ENCODE measurements at regions not wholly inside any gene's neighbourhood (a gene's known extent, or its start where the extent isn't known, plus 50 kb on each side); places are given as distances from the start of the nearest gene placed in this dataset.
"Not testable (repeated sequence)": the region's sequence is repeated elsewhere in the genome, so short reads cannot be mapped to it uniquely, and the experiment has no call there.

- no peak for DNase-seq (ENCODE audit: low spot score)
Measured at GRCh38 chr12:89289720-89290119, 62.6 kb downstream of the DUSP6 start.

GRCh38 chr12:89288959-89289358 is 63.3 kb downstream of the DUSP6 start:
- DNase-seq (ENCODE audit: low spot score), result no peak

DNA sequence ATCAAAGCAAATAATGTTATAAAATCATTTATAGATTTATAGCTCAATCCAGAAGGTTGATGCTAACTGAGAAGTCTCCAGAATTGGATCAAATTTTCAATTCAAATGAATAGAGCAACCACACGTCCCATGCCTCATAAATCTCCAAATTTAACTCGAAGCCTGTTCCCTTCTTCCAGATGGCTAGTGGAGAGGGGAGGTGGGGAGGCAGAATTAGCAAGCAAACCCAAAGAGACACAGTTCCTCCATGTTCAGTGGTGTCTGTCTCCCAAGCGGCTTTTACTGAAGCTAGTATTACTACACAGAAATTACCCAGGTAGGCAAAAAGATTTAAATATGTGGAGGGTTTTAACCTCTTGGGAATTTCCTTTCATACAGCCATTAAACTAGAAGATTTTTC is 65.8 kb downstream of the DUSP6 start:
- no peak for DNase-seq (ENCODE audit: low spot score)

- DNase-seq (ENCODE audit: low spot score), result no peak
Measured at GRCh38 chr12:89281539-89281867, 70.8 kb downstream of the DUSP6 start.

DNA sequence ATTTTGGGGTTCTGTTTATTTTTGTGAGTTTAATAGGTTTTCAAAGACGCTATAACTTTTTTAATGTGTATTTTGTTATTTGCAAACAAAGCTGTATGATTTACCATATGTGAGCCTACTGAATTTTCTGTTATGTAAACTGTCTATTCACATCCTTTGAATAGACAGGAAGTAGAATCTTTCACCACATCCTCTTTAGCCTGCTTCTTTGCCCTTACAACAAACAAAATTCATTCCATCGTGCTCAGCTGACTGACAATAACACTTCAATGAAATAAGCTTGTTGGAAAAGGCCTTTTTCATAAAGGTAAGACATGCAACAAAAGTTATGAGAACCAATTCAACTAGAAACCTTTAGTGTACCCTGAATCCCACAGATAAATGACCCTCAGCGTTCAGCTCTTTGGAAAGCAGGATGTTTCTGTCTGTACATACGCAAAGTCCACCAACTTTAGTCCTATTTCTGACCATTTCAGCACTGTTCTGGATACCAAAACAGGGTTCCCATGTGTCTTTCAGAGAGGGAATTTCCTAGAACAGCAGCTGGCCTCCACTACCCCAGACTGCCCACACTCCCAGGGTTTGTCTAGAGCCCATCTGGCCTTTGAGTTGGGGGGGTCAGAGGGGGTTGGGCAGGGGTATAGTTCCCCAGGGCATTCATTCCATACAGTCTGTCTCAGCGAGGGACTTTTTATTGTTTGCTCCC is 71.3 kb downstream of the DUSP6 start:
- peak; percentile 63 for DNase-seq (ENCODE audit: low spot score)

GRCh38 chr12:89279499-89279898 is 72.8 kb downstream of the DUSP6 start:
- DNase-seq (ENCODE audit: low spot score), result no peak

DNA sequence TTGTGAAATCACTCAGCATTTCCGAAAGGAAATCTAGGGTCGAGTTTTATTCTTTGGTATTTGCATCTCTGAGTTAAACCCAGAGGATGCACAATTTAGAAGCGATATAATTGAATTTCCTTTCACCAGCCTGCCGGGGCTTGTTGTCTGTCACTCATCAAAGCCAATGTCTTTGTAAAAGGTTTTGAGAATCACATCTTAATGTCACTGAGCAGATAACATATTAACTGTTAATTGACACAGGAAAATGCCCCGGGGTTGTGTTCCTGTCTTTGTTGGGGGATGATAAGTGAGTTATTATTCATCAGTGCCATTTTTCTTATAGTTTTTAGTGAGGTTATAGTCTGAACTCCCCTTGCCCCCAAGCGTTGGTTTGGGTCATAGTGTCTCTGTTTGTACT is 73.4 kb downstream of the DUSP6 start:
- DNase-seq (ENCODE audit: low spot score), result no peak

- DNase-seq (ENCODE audit: low spot score), result no peak
Measured at GRCh38 chr12:89278169-89278568, 74.1 kb downstream of the DUSP6 start.

DNA sequence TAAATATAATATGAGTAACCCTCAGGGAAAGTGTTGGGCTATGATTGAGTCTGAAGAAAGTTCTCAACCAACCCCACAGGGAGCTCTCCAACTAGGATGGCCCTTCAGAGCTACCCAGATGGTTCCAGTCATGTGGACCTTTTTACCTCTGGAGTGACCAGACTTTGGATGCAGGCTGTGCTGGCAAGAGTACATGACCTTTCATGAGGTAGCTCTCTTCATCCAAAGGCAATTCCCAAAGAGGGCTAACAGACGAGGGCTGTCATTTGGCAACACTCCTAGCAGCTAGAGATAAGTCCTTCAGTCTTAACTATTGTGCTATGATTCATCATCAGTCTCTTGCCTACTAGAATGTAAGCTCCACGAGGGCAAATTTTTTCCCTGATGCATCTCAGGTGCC is 75.4 kb downstream of the DUSP6 start:
- no peak for DNase-seq (ENCODE audit: low spot score)

GRCh38 chr12:89273525-89273924 is 78.8 kb downstream of the DUSP6 start:
- no peak for DNase-seq (ENCODE audit: low spot score)

DNA sequence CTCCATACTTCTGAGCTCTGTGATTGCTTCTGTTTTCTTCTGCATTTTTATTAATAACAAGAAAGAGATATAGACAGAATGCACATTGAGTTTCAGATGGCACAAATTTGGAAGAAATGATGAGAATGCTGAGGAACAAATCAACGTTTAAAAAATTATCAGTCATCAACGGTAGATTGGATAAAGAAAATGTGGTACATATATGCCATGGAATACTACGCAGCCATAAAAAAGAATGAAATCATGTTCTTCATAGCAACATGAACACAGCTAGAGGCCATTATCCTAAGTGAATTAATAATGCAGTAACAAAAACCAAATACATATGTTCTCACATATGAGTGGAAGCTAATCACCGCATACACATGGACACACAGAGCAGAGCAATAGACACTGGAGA is 81.8 kb downstream of the DUSP6 start:
- DNase-seq (ENCODE audit: low spot score), result no peak

- no peak for DNase-seq (ENCODE audit: low spot score)
Measured at GRCh38 chr12:89269174-89269573, 83.1 kb downstream of the DUSP6 start.

- no peak for DNase-seq (ENCODE audit: low spot score)
Measured at GRCh38 chr12:89267404-89267803, 84.9 kb downstream of the DUSP6 start.

DNA sequence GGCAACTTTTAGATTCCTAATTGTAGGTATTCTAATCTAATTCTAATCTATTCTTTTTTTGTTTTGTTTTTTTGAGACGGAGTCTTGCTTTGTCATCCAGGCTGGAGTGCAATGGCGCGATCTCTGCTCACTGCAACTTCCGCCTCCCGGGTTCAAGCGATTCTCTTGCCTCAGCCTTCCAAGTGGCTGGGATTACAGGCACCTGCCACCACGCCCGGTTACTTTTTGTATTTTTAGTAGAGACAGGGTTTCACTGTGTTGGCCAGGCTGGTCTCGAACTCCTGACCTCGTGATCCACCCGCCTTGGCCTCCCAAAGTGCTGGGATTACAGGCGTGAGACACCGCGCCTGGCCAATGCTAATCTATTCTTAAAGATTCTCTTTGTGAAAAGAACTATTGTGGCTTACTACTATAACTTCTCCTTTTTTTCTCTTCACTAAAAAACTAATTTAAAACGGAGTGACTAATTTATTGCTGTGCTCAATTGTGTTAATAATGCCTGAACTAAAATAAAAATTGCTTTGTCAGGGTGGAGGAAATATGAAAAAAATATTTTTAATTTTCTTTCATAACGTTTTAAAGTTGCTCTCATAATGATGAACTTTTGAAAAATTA is 85.6 kb downstream of the DUSP6 start:
- DNase-seq (ENCODE audit: low spot score), result not testable (repeated sequence)

DNA sequence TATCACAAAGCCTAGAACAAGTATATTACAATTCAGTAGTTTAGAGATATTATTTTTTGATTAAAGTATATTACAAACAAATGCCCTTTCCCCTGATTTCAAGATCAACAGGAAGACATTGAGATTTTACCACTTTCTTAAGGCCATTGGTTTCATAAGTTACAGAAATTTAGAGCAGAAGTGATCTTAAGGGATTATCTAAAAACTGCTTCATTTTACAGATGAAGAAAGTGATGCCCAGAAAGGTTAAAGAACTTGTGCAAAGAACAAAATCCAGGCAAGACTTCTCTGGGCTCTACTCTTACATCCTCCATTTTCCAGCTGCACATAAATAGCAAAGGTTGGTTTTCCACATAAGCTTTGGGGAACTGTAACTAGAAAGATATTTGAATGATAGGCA is 87.5 kb downstream of the DUSP6 start:
- no peak for DNase-seq (ENCODE audit: low spot score)

DNA sequence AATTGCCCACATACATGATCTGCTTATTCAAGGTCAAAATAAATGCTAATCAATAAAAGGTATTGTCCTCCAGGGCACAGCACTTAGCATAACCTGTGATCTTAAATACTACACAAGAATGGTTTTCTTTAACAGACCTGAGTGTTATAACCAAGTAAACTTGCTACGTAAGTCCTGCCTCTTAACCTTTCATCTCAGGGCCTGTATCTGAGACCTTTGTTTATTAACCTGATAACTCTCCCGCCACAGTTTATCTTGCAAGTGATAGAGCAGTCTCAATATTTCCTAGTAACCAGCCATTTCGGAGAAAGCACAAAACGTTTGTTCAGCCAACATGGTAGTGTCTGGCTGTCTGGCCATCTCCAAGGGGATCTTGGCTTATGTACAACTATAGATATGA is 88.4 kb downstream of the DUSP6 start:
- no peak for DNase-seq (ENCODE audit: low spot score)

DNA sequence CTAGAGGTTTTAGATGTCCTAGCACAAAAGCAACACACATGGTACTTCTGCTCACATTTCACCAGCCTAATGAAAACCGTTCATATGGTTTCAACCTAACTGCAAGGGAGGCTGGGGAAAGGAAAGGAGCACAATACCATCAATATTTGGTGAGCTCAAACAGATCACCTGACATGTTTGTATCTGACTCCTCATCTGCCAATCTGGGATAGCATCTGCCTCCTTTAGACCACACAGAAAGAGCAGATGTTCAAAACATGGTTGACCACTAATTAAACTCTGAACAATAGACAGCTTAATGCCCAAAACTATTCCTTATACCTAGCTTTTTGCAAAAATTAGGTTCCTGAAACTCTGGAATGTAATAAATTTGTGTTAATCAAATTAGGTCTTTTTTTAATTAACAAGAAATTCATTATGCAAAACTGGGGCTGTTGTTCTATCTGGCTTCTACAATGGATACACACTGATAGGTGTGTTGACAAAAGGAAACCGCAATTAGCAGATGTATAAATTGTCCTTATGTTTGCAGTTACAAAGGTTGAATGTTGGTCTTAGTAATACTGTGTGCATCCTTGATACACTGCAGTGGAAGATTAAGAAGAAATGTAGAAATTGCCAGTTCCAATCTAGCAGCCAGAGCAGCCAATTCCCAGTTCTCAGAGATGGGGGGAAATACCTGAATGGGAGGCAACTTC is 89.3 kb downstream of the DUSP6 start:
- DNase-seq (ENCODE audit: low spot score), result no peak

DNA sequence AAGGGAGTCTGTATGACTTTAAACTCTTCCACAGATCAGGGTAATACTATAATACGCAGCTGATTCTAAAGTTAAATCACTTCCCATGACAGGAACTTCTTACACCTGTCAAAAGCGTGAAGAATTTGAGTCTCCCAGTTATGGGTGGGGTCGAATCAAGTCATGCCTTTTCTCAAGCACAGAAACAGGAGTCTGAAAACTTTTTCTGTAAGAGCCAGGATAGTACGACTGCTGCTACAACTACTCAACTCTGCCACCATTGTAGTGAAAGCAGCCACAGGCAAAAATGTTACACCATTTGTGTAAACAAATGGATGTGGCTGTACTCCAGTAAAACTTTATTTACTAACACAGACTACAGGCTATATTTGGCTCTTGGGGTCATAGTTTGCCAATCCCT is 90.3 kb downstream of the DUSP6 start:
- no peak for DNase-seq (ENCODE audit: low spot score)

- DNase-seq (ENCODE audit: low spot score), result no peak
Measured at GRCh38 chr12:89260841-89261637, 91.3 kb downstream of the DUSP6 start.

DNA sequence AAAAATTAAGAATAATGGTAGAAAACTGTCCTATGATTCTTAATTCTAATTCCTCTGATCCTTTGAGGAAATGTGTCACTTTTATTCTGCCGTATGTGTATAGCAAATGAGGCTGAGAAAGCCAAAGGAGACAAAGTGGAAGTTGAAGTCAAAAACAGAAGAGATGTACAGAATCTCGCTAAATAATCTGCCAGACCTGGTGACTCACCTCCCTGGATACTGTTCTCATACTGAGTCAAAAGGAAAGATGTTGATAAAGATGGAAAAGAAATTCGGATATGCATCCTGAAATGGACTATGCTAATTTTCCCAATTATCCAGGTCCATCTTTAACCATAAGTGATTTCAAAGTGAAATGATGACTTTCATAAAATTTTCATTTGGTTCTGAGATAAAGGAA is 92.5 kb downstream of the DUSP6 start:
- no peak for DNase-seq (ENCODE audit: low spot score)

DNA sequence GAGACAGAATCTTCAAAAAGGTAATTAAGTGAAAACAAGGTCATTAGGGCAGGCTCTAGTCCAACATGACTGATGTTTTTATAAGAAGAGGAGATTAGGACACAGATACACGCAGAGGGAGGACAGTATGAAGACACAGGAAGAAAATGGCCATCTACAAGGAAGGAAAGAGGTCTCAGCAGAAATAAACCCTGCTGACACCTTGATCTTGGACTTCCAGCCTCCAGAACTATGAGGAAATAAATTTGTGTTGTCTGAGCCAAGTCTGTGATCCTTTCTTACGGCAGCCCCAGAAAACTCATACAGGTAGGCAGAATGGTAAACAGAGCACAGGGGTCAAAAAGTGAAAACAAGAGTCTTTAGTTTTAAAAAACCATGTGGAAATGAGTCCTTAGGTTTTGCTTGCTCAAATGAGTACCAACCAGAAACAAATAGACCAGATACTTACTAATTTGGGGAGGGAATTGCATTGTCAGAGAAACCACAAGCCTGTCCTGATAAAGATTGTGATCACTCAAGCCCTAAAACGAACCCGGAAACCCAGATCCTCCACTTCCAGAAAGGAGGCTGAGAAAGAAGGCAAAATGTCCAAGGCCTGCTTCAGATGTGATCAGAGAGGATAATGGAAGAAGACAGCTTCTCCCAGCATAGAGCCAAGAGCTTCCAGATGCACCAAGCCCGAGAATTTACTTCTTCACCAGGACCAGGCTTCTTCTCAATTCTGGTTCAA is 93.9 kb downstream of the DUSP6 start:
- no peak for DNase-seq (ENCODE audit: low spot score)

DNA sequence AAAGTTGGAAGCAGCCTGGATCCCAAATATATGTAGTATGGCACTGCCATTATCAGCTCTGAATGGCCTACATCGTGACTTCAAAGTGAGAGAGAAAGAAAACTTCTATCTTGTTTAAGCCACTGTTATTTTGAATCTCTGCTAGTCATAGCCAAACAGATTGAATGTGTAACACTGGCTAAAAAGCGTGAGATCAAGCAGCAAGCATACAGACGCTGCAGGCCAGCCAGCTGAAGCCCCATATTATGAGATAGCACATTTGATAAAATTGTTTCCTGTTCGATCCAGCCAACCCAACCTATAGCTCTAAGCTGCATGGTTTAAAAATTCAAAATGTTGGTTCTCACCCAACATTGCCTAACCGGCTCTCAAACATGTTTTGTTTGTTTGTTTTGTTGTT is 95.0 kb downstream of the DUSP6 start:
- no peak for DNase-seq (ENCODE audit: low spot score)
